H1 (cell line): ENCODE measurements at regions not wholly inside any gene's neighbourhood (a gene's known extent, or its start where the extent isn't known, plus 50 kb on each side); places are given as distances from the start of the nearest gene placed in this dataset.

ENCODE experiments used
- HDAC6 ChIP-seq: IDR thresholded peaks from one replicate; pipeline ENCODE4 v1.7.1; 2012; ENCODE audit warnings: low read depth, mild to moderate bottlenecking, inconsistent platforms, low read length, moderate library complexity

DNA sequence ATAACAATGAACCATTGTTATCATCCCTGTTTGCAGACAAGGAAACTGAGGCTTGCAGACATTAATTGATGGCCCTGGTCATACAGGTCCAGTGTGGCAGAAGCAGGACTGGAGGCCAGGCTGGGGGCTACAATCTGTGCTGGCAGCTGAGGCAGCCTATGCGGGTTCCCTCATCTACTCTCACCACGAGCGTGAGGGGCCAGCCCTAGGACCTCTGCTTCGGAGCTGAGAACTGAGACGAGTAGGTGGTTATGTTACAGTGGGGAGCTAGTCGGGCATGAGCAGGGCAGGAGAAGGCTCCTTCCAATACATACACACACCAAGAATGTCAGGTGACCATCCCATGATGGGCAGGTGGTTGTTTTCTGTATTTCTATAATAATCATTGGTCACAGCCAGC is 82.2 kb upstream of the ASB18 start (continued):
- TF ChIP-seq HDAC6: no peak
